K562 (cell line): ENCODE measurements at regions not wholly inside any gene's neighbourhood (a gene's known extent, or its start where the extent isn't known, plus 50 kb on each side); places are given as distances from the start of the nearest gene placed in this dataset.

ENCODE experiments used
- ATAC-seq: fragments of 200-7000 bp; cut with Tn5 transposase; 3 replicates; pipeline ENCODE4 v1.9.1; 2020; ENCODE audit warnings: moderate library complexity
- BruUV-seq: library from RNA; stranded (reverse); fragments of 400-500 nt; replicated peaks from 2 replicates; lab custom pipeline; 2021; lab: Mats Ljungman, UMichigan
- CTCF ChIA-PET: fragments of 300-600 bp; formaldehyde crosslinking; extraction: SDS; loops from one replicate; lab custom pipeline; 2021; ENCODE audit warnings: low intra/inter-chr PET ratio; lab: Yijun Ruan, JAX
- POLR2A ChIA-PET: fragments of 300-600, 350-650 bp; sonication (Branson Sonifier 250); formaldehyde crosslinking; extraction: SDS; loops from one replicate; lab custom pipeline; 2021; ENCODE audit warnings: antibody characterized with exemption, inconsistent platforms; lab: Yijun Ruan, JAX
- DNase-seq, 4 experiments: peaks; one replicate each; pipeline versions ENCODE4 v3.0.0 to v3.0.0-alpha.2; 2011 to 2018; ENCODE audit warnings: low spot score in 3 of 4, mixed read lengths in 3 of 4; ENCODE audit errors: extremely low read depth in 1 of 4
- FAIRE-seq: peaks from 2 replicates; lab custom pipeline; 2011; peaks lifted over from hg19 to GRCh38; lab: Jason Lieb, UNC
- H2AFZ ChIP-seq: 2 replicates; pipeline ENCODE4 v1.6.0; 2011; ENCODE audit warnings: low read depth, low read length, control low read depth, inconsistent platforms
- H3K27ac ChIP-seq: fragments of 200-600 bp; 3 replicates; pipeline ENCODE4 v1.8.0; 2011; ENCODE audit warnings: low read depth, mild to moderate bottlenecking, control low read depth, inconsistent platforms, low read length, moderate library complexity, mixed read lengths; ENCODE audit errors: extremely low read depth
- H3K27me3 ChIP-seq, 2 experiments: fragments of 300-600 bp in 1 of 2; 2 replicates in 1 of 2; 3 replicates in 1 of 2; pipeline versions ENCODE4 v1.6.0 to v1.8.0; 2011; ENCODE audit warnings: inconsistent platforms in 2 of 2, low read length in 2 of 2, mild to moderate bottlenecking in 1 of 2, mixed read lengths in 1 of 2, moderate library complexity in 1 of 2; ENCODE audit not compliant: control insufficient read depth in 2 of 2, insufficient read depth in 2 of 2
- H3K36me3 ChIP-seq: fragments of 300-600 bp; 3 replicates; pipeline ENCODE4 v1.8.0; 2011; ENCODE audit warnings: mild to moderate bottlenecking, low read length, inconsistent platforms; ENCODE audit not compliant: control insufficient read depth, insufficient read depth
- H3K4me1 ChIP-seq, 2 experiments: fragments of 200-600 bp in 1 of 2; replicated peaks in 1 of 2; 2 replicates in 1 of 2; 3 replicates in 1 of 2; pipeline versions ENCODE4 v1.5.1 to v1.8.0; 2011; ENCODE audit warnings: inconsistent platforms in 2 of 2, low read length in 2 of 2, mild to moderate bottlenecking in 1 of 2, mixed read lengths in 1 of 2, moderate library complexity in 1 of 2; ENCODE audit not compliant: control insufficient read depth in 2 of 2, insufficient read depth in 2 of 2
- H3K4me2 ChIP-seq: 2 replicates; pipeline ENCODE4 v1.6.1; 2011; ENCODE audit warnings: low read length, control low read depth, inconsistent platforms, mixed read lengths; ENCODE audit not compliant: insufficient read depth
- H3K4me3 ChIP-seq: fragments of 200-600 bp; sonication (generic), shearing (Covaris generic); 2 replicates; pipeline ENCODE4 v1.5.1; 2016; ENCODE audit warnings: control low read depth, inconsistent platforms
- H3K79me2 ChIP-seq: fragments of 200-600 bp; 3 replicates; pipeline ENCODE4 v1.8.0; 2011; ENCODE audit warnings: low read length, inconsistent platforms; ENCODE audit not compliant: control insufficient read depth, insufficient read depth
- H3K9ac ChIP-seq, 2 experiments: 2 replicates each; pipeline versions ENCODE4 v1.6.0 to v1.6.1; 2011; ENCODE audit warnings: low read depth in 2 of 2, low read length in 2 of 2, control low read depth in 1 of 2, inconsistent platforms in 1 of 2, mild to moderate bottlenecking in 1 of 2, mixed read lengths in 1 of 2; ENCODE audit not compliant: insufficient read depth in 1 of 2
- H3K9me1 ChIP-seq: one replicate; pipeline ENCODE4 v1.6.0; 2011; ENCODE audit warnings: inconsistent platforms, mild to moderate bottlenecking, low read length, moderate library complexity; ENCODE audit not compliant: control insufficient read depth, insufficient read depth
- H3K9me3 ChIP-seq: replicated peaks from 2 replicates; pipeline ENCODE4 v1.5.1; 2011; ENCODE audit warnings: low read depth, low read length, inconsistent platforms; ENCODE audit not compliant: control insufficient read depth, insufficient read depth
- H4K20me1 ChIP-seq: replicated peaks from 2 replicates; pipeline ENCODE4 v1.6.1; 2011; ENCODE audit warnings: low read length, inconsistent platforms, mixed read lengths; ENCODE audit not compliant: control insufficient read depth, insufficient read depth
- CBFA2T2 ChIP-seq: fragments of 450-650 bp; conservative IDR thresholded peaks from 2 replicates; pipeline ENCODE4 v1.6.1; 2017; ENCODE audit warnings: mild to moderate bottlenecking
- KDM5B ChIP-seq: fragments of 200-600 bp; sonication (generic); IDR thresholded peaks from 2 replicates; pipeline ENCODE4 v1.6.1; 2012; ENCODE audit warnings: low read depth, mild to moderate bottlenecking, moderate library complexity, low read length, control low read depth, inconsistent platforms; ENCODE audit not compliant: insufficient replicate concordance
- MYNN ChIP-seq, 2 experiments: sonication (generic); formaldehyde crosslinking in 1 of 2; IDR thresholded peaks; 2 replicates each; pipeline versions ENCODE4 v1.5.0 to v1.6.1; 2016 to 2020; ENCODE audit warnings: antibody characterized with exemption in 1 of 2, missing genetic modification reagents in 1 of 2
- OTX1 ChIP-seq: fragments of 450-650 bp; formaldehyde crosslinking; IDR thresholded peaks from 2 replicates; pipeline ENCODE4 v1.4.0; 2022; ENCODE audit warnings: mild to moderate bottlenecking
- PCBP1 ChIP-seq: fragments of 200-400 bp; formaldehyde crosslinking; IDR thresholded peaks from 2 replicates; pipeline ENCODE4 v1.6.1; 2018; ENCODE audit warnings: mild to moderate bottlenecking, low read depth, low read length; ENCODE audit not compliant: poor library complexity, severe bottlenecking
- PCBP2 ChIP-seq: fragments of 200-400 bp; formaldehyde crosslinking; IDR thresholded peaks from 2 replicates; pipeline ENCODE4 v1.6.1; 2018; ENCODE audit warnings: low read length, low read depth, mild to moderate bottlenecking, moderate library complexity; ENCODE audit not compliant: poor library complexity, severe bottlenecking
- SNRNP70 ChIP-seq: fragments of 200-400 bp; formaldehyde crosslinking; optimal IDR thresholded peaks from 2 replicates; pipeline ENCODE3; 2017; ENCODE audit warnings: low read depth, low read length
- SPI1 ChIP-seq: IDR thresholded peaks from 2 replicates; pipeline ENCODE4 v1.6.1; 2011; ENCODE audit warnings: low read depth, low read length, control low read depth, borderline replicate concordance
- TAF15 ChIP-seq: fragments of 200-400 bp; formaldehyde crosslinking; IDR thresholded peaks from 2 replicates; pipeline ENCODE4 v1.6.1; 2017; ENCODE audit warnings: mild to moderate bottlenecking, low read depth, low read length, moderate library complexity
- TFE3 ChIP-seq: fragments of 450-650 bp; formaldehyde crosslinking; IDR thresholded peaks from 2 replicates; pipeline ENCODE4 v1.4.0; 2020; ENCODE audit warnings: mild to moderate bottlenecking, mixed read lengths
- XRCC4 ChIP-seq: IDR thresholded peaks from one replicate; pipeline ENCODE4 v1.6.1; 2011; ENCODE audit not compliant: insufficient read depth, insufficient read length; ENCODE audit errors: extremely low read depth
- ZBED1 ChIP-seq: IDR thresholded peaks from 2 replicates; pipeline ENCODE4 v1.6.1; 2014
- ZNF408 ChIP-seq: fragments of 250-450 bp; sonication (Bioruptor Pico); IDR thresholded peaks from 2 replicates; pipeline ENCODE4 v1.4.0; 2020; ENCODE audit warnings: low read depth, mild to moderate bottlenecking, moderate library complexity
- ZNF57 ChIP-seq: fragments of 450-650 bp; formaldehyde crosslinking; IDR thresholded peaks from 2 replicates; pipeline ENCODE4 v1.4.0; 2020; ENCODE audit warnings: mild to moderate bottlenecking, moderate library complexity
- WGBS: fragments of 100-300 bp; shearing (Covaris generic); methylation state at CpG from one replicate; pipeline ENCODE4 v1.1.6; 2016; ENCODE audit warnings: low coverage, mixed read lengths; ENCODE audit not compliant: insufficient coverage; ENCODE audit errors: missing lambda C conversion rate; 5-methylcytosine and 5-hydroxymethylcytosine counted together
- in situ Hi-C: fragments of 300-500 bp; cut with MboI; formaldehyde crosslinking; loops from 4 replicates; pipeline ENCODE4 v1.15.0; 2018; ENCODE audit warnings: inconsistent platforms, mixed read lengths
- intact Hi-C: fragments of 100-400 bp; cut with micrococcal nuclease; formaldehyde crosslinking; loops from 2 replicates; pipeline ENCODE4 v1.14.2; 2022
- TF ChIP-seq, protein P1 (sequence below): fragments of 250-450 bp; sonication (Bioruptor Pico); IDR thresholded peaks from 2 replicates; pipeline ENCODE4 v1.6.1; 2021; ENCODE audit warnings: mild to moderate bottlenecking
- TF ChIP-seq, protein P2 (sequence below): fragments of 250-450 bp; sonication (Bioruptor Pico); IDR thresholded peaks from 2 replicates; pipeline ENCODE4 v1.8.0; 2021; ENCODE audit warnings: moderate library complexity, mild to moderate bottlenecking, inconsistent platforms

- Histone ChIP-seq H3K4me1 (no peaks in the 10 kb centered on the region), H3K27ac (no peak overlapping the region; the same call in 2 of the 3 replicates), H3K27me3 (peaks cover 0 to 23% of the 10 kb centered on the region in 2 experiments; a peak in 3 of 5 replicates), H3K4me2 (no peak overlapping the region), H2AFZ (no peak overlapping the region), H3K9me1 (no peaks in the 10 kb centered on the region), H3K36me3 (no peaks in the 10 kb centered on the region), H4K20me1 (0 out of 2 replicates have a peak, but pooled peaks cover 5% of the 10 kb centered on the region), H3K9ac (no peak overlapping the region), H3K4me3 (no peak overlapping the region), H3K9me3 (no peaks in the 10 kb centered on the region), H3K79me2 (no peaks in the 10 kb centered on the region)
- DNase-seq (no peak), ATAC-seq (no peak), FAIRE-seq (no peak)
- in situ Hi-C loops (no loop called here), intact Hi-C loops (no loop called here)
- ChIA-PET POLR2A (interaction anchor here (0.6 to 1.5 kb wide), 2 partner anchors 10 to 11 kb away, joined by 3 to 5 read pairs; no protein-coding TSS in a partner anchor), CTCF (no interaction called here)
- TF ChIP-seq ZNF408 (CRISPR knock-in tag) = no peak
- no peak for TF ChIP-seq PCBP2
- TF ChIP-seq ZBED1 = no peak
- TF ChIP-seq, protein P1, sequence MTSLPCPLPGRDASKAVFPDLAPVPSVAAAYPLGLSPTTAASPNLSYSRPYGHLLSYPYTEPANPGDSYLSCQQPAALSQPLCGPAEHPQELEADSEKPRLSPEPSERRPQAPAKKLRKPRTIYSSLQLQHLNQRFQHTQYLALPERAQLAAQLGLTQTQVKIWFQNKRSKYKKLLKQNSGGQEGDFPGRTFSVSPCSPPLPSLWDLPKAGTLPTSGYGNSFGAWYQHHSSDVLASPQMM = no peak
- no peak for TF ChIP-seq TAF15
- no peak for TF ChIP-seq SPI1
- TF ChIP-seq OTX1 = no peak
- TF ChIP-seq ZNF57 (CRISPR knock-in tag) = no peak
- no peak for TF ChIP-seq MYNN (IDR thresholded peaks at IDR 0.05)
- no peak for TF ChIP-seq MYNN (CRISPR knock-in tag; IDR thresholded peaks at IDR 0.05)
- no peak for TF ChIP-seq SNRNP70
- no peak for TF ChIP-seq PCBP1
- TF ChIP-seq CBFA2T2 = no peak
- TF ChIP-seq XRCC4 = no peak
- TF ChIP-seq TFE3 (CRISPR knock-in tag) = no peak
- TF ChIP-seq, protein P2, sequence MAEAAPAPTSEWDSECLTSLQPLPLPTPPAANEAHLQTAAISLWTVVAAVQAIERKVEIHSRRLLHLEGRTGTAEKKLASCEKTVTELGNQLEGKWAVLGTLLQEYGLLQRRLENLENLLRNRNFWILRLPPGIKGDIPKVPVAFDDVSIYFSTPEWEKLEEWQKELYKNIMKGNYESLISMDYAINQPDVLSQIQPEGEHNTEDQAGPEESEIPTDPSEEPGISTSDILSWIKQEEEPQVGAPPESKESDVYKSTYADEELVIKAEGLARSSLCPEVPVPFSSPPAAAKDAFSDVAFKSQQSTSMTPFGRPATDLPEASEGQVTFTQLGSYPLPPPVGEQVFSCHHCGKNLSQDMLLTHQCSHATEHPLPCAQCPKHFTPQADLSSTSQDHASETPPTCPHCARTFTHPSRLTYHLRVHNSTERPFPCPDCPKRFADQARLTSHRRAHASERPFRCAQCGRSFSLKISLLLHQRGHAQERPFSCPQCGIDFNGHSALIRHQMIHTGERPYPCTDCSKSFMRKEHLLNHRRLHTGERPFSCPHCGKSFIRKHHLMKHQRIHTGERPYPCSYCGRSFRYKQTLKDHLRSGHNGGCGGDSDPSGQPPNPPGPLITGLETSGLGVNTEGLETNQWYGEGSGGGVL (CRISPR knock-in tag) = no peak
- TF ChIP-seq KDM5B = no peak
- under 1% methylated on average over 19 of the region's 19 CpGs for WGBS
- BruUV-seq = no TSS peak
Observed at GRCh38 chr1:37133276-37134145, 99.2 kb upstream of the GRIK3 start.
